SK-N-SH (cell line): ENCODE measurements at regions not wholly inside any gene's neighbourhood (a gene's known extent, or its start where the extent isn't known, plus 50 kb on each side); places are given as distances from the start of the nearest gene placed in this dataset.

ENCODE experiments used
- CTCF ChIA-PET: fragments of 300-600, 350-600 bp; formaldehyde crosslinking; extraction: SDS; loops from one replicate; lab custom pipeline; 2021; lab: Yijun Ruan, JAX
- POLR2A ChIA-PET: fragments of 350-600 bp; sonication (Branson Sonifier 250); formaldehyde crosslinking; extraction: SDS; loops from one replicate; lab custom pipeline; 2020; ENCODE audit warnings: antibody characterized with exemption, inconsistent platforms; lab: Yijun Ruan, JAX
- DNase-seq: peaks from one replicate; pipeline ENCODE4 v3.0.0; 2012
- H2AFZ ChIP-seq: fragments of 200-600 bp; sonication (generic); 2 replicates; pipeline ENCODE4 v1.8.1; 2016; ENCODE audit warnings: antibody characterized with exemption, mild to moderate bottlenecking, low read depth
- H3F3A ChIP-seq: fragments of 200-600 bp; sonication (generic); replicated peaks from 2 replicates; pipeline ENCODE3; 2016; ENCODE audit warnings: antibody characterized with exemption, mild to moderate bottlenecking; ENCODE audit not compliant: insufficient read depth
- H3K27ac ChIP-seq, 2 experiments: fragments of 200-500 bp in 1 of 2; fragments of 200-600 bp in 1 of 2; sonication (Bioruptor generic) in 1 of 2; sonication (generic), shearing (Covaris generic) in 1 of 2; 2 replicates each; pipeline versions ENCODE4 v1.5.1 to v1.6.1; 2014 to 2016; ENCODE audit warnings: low read depth in 2 of 2, inconsistent platforms in 1 of 2, low read length in 1 of 2, mild to moderate bottlenecking in 1 of 2, mixed read lengths in 1 of 2
- H3K27me3 ChIP-seq: fragments of 200-600 bp; sonication (generic), shearing (Covaris generic); 2 replicates; pipeline ENCODE4 v1.6.1; 2016; ENCODE audit warnings: mixed run types; ENCODE audit not compliant: insufficient read depth
- H3K36me3 ChIP-seq, 2 experiments: fragments of 200-500 bp in 1 of 2; fragments of 200-600 bp in 1 of 2; sonication (Bioruptor generic) in 1 of 2; sonication (generic) in 1 of 2; replicated peaks in 1 of 2; 2 replicates each; pipeline versions ENCODE3 to v1.5.1; 2014 to 2016; ENCODE audit warnings: low read length in 1 of 2, mild to moderate bottlenecking in 1 of 2; ENCODE audit not compliant: insufficient read depth in 2 of 2, control insufficient read depth in 1 of 2
- H3K4me1 ChIP-seq, 2 experiments: fragments of 200-500 bp in 1 of 2; fragments of 200-600 bp in 1 of 2; sonication (Bioruptor generic) in 1 of 2; sonication (generic), shearing (Covaris generic) in 1 of 2; 2 replicates each; pipeline versions ENCODE4 v1.5.1 to v1.6.1; 2014 to 2016; ENCODE audit warnings: low read depth in 1 of 2, low read length in 1 of 2, mixed run types in 1 of 2; ENCODE audit not compliant: insufficient read depth in 2 of 2, control insufficient read depth in 1 of 2
- H3K4me2 ChIP-seq: fragments of 200-600 bp; sonication (generic), shearing (Covaris generic); 2 replicates; pipeline ENCODE4 v1.6.1; 2017; ENCODE audit warnings: mixed run types
- H3K4me3 ChIP-seq, 2 experiments: fragments of 200-500 bp in 1 of 2; fragments of 200-600 bp in 1 of 2; sonication (Bioruptor generic) in 1 of 2; sonication (generic), shearing (Covaris generic) in 1 of 2; 2 replicates each; pipeline versions ENCODE4 v1.5.1 to v1.8.1; 2014 to 2016; ENCODE audit warnings: low read depth in 2 of 2, inconsistent platforms in 1 of 2, low read length in 1 of 2, mild to moderate bottlenecking in 1 of 2, mixed read lengths in 1 of 2, moderate library complexity in 1 of 2
- H3K79me2 ChIP-seq: fragments of 200-600 bp; sonication (generic); 2 replicates; pipeline ENCODE4 v1.8.1; 2017; ENCODE audit warnings: mild to moderate bottlenecking; ENCODE audit not compliant: insufficient read depth
- H3K9ac ChIP-seq: fragments of 200-600 bp; sonication (generic); 2 replicates; pipeline ENCODE4 v1.6.1; 2017; ENCODE audit warnings: mixed run types
- H3K9me2 ChIP-seq: fragments of 200-600 bp; sonication (generic); 2 replicates; pipeline ENCODE4 v1.6.1; 2017; ENCODE audit warnings: mixed run types
- H3K9me3 ChIP-seq: fragments of 200-600 bp; sonication (generic); 2 replicates; pipeline ENCODE4 v1.6.1; 2017; ENCODE audit warnings: mixed run types, mild to moderate bottlenecking, moderate library complexity
- H4K20me1 ChIP-seq: fragments of 200-600 bp; sonication (generic); 2 replicates; pipeline ENCODE4 v1.6.1; 2017; ENCODE audit warnings: mild to moderate bottlenecking, mixed run types; ENCODE audit not compliant: insufficient read depth
- CHD2 ChIP-seq: fragments of 150-350 bp; IDR thresholded peaks from 2 replicates; pipeline ENCODE4 v1.6.1; 2018; ENCODE audit warnings: low read length; ENCODE audit not compliant: partially characterized antibody
- EP300 ChIP-seq, 2 experiments: IDR thresholded peaks; 2 replicates each; pipeline versions ENCODE4 v1.4.0 to v1.6.1; 2012; ENCODE audit warnings: borderline replicate concordance in 1 of 2, low read depth in 1 of 2, low read length in 1 of 2
- EZH2phosphoT487 ChIP-seq: fragments of 200-600 bp; sonication (generic); IDR thresholded peaks from 2 replicates; pipeline ENCODE4 v1.6.1; 2017; ENCODE audit warnings: low read depth, mixed run types, mild to moderate bottlenecking, antibody characterized with exemption, moderate library complexity, borderline replicate concordance
- FOXJ3 ChIP-seq: sonication (generic); formaldehyde crosslinking; IDR thresholded peaks from 2 replicates; pipeline ENCODE4 v1.5.1; 2020; ENCODE audit warnings: mild to moderate bottlenecking, missing genetic modification reagents
- FOXM1 ChIP-seq: IDR thresholded peaks from 2 replicates; pipeline ENCODE4 v1.4.0; 2012; ENCODE audit warnings: low read depth, mild to moderate bottlenecking
- MEF2A ChIP-seq: IDR thresholded peaks from 2 replicates; pipeline ENCODE4 v1.4.0; 2012; ENCODE audit warnings: low read depth, borderline replicate concordance
- MXI1 ChIP-seq: IDR thresholded peaks from 2 replicates; pipeline ENCODE4 v1.6.1; 2012; ENCODE audit warnings: mild to moderate bottlenecking, low read depth, low read length, improper control_type of control experiment
- NFIC ChIP-seq: IDR thresholded peaks from 2 replicates; pipeline ENCODE4 v1.4.0; 2012; ENCODE audit warnings: borderline replicate concordance
- NRF1 ChIP-seq: IDR thresholded peaks from 2 replicates; pipeline ENCODE4 v1.6.1; 2012; ENCODE audit warnings: low read depth, mild to moderate bottlenecking, low read length
- PBX3 ChIP-seq: IDR thresholded peaks from 2 replicates; pipeline ENCODE4; 2012
- RAD21 ChIP-seq: IDR thresholded peaks from 2 replicates; pipeline ENCODE4 v1.6.1; 2012; ENCODE audit warnings: mild to moderate bottlenecking, low read length
- RCOR1 ChIP-seq: fragments of 150-350 bp; IDR thresholded peaks from 2 replicates; pipeline ENCODE4 v1.6.1; 2017; ENCODE audit warnings: antibody characterized with exemption, low read length
- REST ChIP-seq: IDR thresholded peaks from 2 replicates; pipeline ENCODE4 v1.6.1; 2012; ENCODE audit warnings: mild to moderate bottlenecking, low read depth, low read length, moderate library complexity
- RFX5 ChIP-seq: IDR thresholded peaks from 2 replicates; pipeline ENCODE4 v1.6.1; 2012; ENCODE audit warnings: mild to moderate bottlenecking, improper control_type of control experiment, low read length
- RXRA ChIP-seq: IDR thresholded peaks from 2 replicates; pipeline ENCODE4 v1.4.0; 2012; ENCODE audit warnings: low read depth, mild to moderate bottlenecking, borderline replicate concordance
- SIN3A ChIP-seq: IDR thresholded peaks from 2 replicates; pipeline ENCODE4 v1.6.1; 2012; ENCODE audit warnings: low read depth, mild to moderate bottlenecking, low read length, moderate library complexity, borderline replicate concordance
- TAF1 ChIP-seq: IDR thresholded peaks from 2 replicates; pipeline ENCODE4 v1.6.1; 2012; ENCODE audit warnings: low read depth, mild to moderate bottlenecking, low read length, moderate library complexity, borderline replicate concordance
- TCF12 ChIP-seq: IDR thresholded peaks from 2 replicates; pipeline ENCODE4 v1.4.0; 2012
- TEAD4 ChIP-seq: IDR thresholded peaks from 2 replicates; pipeline ENCODE4 v1.4.0; 2012; ENCODE audit warnings: mild to moderate bottlenecking, borderline replicate concordance; ENCODE audit not compliant: insufficient read depth
- YY1 ChIP-seq: IDR thresholded peaks from 2 replicates; pipeline ENCODE4 v1.4.0; 2012; ENCODE audit warnings: low read depth, mild to moderate bottlenecking
- WGBS: methylation state at CpG from one replicate; pipeline ENCODE4 v1.1.6; 2017; ENCODE audit warnings: low lambda C conversion rate; 5-methylcytosine and 5-hydroxymethylcytosine counted together
- TF ChIP-seq, protein P1 (sequence below): fragments of 150-350 bp; IDR thresholded peaks from 2 replicates; pipeline ENCODE4 v1.6.1; 2016; ENCODE audit warnings: mild to moderate bottlenecking, low read depth, low read length
- TF ChIP-seq, protein P2 (sequence below): IDR thresholded peaks from 2 replicates; pipeline ENCODE4 v1.4.0; 2012; ENCODE audit warnings: low read depth, borderline replicate concordance

DNA sequence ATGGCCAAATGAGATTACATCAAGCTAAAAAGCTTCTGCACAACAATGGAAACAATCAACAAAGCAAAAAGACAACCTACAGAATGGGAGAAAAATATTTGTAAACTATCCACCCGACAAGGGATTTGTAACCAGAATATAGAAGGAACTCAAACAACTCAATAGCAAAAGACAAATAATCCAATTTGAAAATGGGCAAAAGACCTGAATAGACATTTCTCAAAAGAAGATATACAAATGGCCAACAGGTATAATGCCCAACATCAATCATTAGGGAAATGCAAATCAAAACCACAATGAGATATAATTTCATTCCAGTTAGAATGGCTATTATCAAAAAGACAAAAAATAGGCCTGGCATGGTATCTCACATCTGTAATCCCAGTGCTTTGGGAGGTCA lies 140.0 kb downstream of the GLUL start:
- TF ChIP-seq TCF12 (no peak), NRF1 (no peak), NFIC (no peak), TAF1 (no peak), PBX3 (no peak), RCOR1 (no peak), SIN3A (no peak), EP300 (IDR thresholded peaks at IDR 0.05; ENCODE audit: borderline replicate concordance in 1 of 2, low read depth in 1 of 2, low read length in 1 of 2) (no peak), FOXJ3 (CRISPR knock-in tag) (no peak), FOXM1 (no peak)
- no peaks in the 10 kb centered on the region for H3K36me3 ChIP-seq

GRCh38 chr1:182249201-182249676 lies 142.4 kb downstream of the GLUL start:
- POLR2A ChIA-PET = no interaction called here
- CTCF ChIA-PET = no interaction called here

More for the DNA sequence above, 140.0 kb downstream of the GLUL start:
- Histone ChIP-seq H3K4me3 (no peak overlapping the region), H3K9me3 (no peaks in the 10 kb centered on the region), H3K9me2 (no peaks in the 10 kb centered on the region), H3K27me3 (no peaks in the 10 kb centered on the region), H3K9ac (no peak overlapping the region), H3K79me2 (no peaks in the 10 kb centered on the region), H3F3A (no peaks in the 10 kb centered on the region), H4K20me1 (no peaks in the 10 kb centered on the region), H3K4me1 (no peaks in the 10 kb centered on the region), H2AFZ (no peak overlapping the region), H3K4me2 (no peak overlapping the region), H3K27ac (no peak overlapping the region)
- DNase-seq = no peak
- 18% methylated on average over 1 of the region's 1 CpG for WGBS
- ChIA-PET POLR2A (no interaction called here), CTCF (no interaction called here)

More at GRCh38 chr1:182249201-182249676, 142.4 kb downstream of the GLUL start:
- Histone ChIP-seq H3K36me3 (no peaks in the 10 kb centered on the region), H3K4me1 (no peaks in the 10 kb centered on the region), H3K4me2 (no peak overlapping the region), H3K27ac (no peak overlapping the region), H3K27me3 (no peaks in the 10 kb centered on the region), H3F3A (no peaks in the 10 kb centered on the region), H3K9me3 (no peaks in the 10 kb centered on the region), H3K9ac (no peak overlapping the region), H3K9me2 (no peaks in the 10 kb centered on the region), H4K20me1 (no peaks in the 10 kb centered on the region), H3K4me3 (no peak overlapping the region), H2AFZ (no peak overlapping the region), H3K79me2 (no peaks in the 10 kb centered on the region)
- no peak for DNase-seq
- 63% methylated on average over 15 of the region's 15 CpGs for WGBS
- no peak for TF ChIP-seq RXRA
- no peak for TF ChIP-seq SIN3A
- TF ChIP-seq, protein P1, sequence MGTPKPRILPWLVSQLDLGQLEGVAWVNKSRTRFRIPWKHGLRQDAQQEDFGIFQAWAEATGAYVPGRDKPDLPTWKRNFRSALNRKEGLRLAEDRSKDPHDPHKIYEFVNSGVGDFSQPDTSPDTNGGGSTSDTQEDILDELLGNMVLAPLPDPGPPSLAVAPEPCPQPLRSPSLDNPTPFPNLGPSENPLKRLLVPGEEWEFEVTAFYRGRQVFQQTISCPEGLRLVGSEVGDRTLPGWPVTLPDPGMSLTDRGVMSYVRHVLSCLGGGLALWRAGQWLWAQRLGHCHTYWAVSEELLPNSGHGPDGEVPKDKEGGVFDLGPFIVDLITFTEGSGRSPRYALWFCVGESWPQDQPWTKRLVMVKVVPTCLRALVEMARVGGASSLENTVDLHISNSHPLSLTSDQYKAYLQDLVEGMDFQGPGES = no peak
- no peak for TF ChIP-seq MEF2A
- no peak for TF ChIP-seq RFX5
- TF ChIP-seq EZH2phosphoT487 = no peak
- no peak for TF ChIP-seq NFIC
- TF ChIP-seq RAD21 = no peak
- TF ChIP-seq REST = no peak
- no peak for TF ChIP-seq CHD2
- TF ChIP-seq, protein P2, sequence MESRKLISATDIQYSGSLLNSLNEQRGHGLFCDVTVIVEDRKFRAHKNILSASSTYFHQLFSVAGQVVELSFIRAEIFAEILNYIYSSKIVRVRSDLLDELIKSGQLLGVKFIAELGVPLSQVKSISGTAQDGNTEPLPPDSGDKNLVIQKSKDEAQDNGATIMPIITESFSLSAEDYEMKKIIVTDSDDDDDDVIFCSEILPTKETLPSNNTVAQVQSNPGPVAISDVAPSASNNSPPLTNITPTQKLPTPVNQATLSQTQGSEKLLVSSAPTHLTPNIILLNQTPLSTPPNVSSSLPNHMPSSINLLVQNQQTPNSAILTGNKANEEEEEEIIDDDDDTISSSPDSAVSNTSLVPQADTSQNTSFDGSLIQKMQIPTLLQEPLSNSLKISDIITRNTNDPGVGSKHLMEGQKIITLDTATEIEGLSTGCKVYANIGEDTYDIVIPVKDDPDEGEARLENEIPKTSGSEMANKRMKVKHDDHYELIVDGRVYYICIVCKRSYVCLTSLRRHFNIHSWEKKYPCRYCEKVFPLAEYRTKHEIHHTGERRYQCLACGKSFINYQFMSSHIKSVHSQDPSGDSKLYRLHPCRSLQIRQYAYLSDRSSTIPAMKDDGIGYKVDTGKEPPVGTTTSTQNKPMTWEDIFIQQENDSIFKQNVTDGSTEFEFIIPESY = no peak
- no peak for TF ChIP-seq MXI1
- TF ChIP-seq EP300 (IDR thresholded peaks at IDR 0.05; ENCODE audit: borderline replicate concordance in 1 of 2, low read depth in 1 of 2, low read length in 1 of 2) = no peak
- no peak for TF ChIP-seq YY1
- no peak for TF ChIP-seq TEAD4
- no peak for TF ChIP-seq TCF12
